ENCODE measurements at regions not wholly inside any gene's neighbourhood (a gene's known extent, or its start where the extent isn't known, plus 50 kb on each side); places are given as distances from the start of the nearest gene placed in this dataset.

DNA sequence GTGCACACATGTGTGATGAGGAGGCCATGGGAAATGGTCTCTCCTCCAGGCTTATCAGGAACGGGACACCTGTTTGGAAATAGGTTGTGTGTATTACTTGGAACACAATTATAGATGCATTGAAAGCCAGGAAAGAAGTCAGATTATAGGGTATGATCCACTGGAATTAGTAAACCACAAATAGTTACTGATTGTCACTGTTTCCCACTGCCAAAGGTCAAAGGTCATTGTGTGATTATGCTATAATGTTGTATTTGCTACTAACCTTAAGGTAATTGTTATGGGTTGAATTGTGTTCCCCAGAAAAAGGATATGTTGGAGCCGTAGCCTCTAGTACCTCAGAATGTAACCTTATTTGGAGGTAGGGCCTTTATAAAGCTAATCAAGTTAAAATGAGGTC is 129.9 kb upstream of the FBXO33 start:
- no peak overlapping the region for H3K4me3 ChIP-seq (ENCODE audit: low read depth in 1 of 3, low read length in 3 of 3)
- no peak overlapping the region for H3K27ac ChIP-seq (ENCODE audit: low read depth in 1 of 2, low read length in 2 of 2)
- DNase-seq (ENCODE audit: low spot score) = no peak
- no peaks in the 10 kb centered on the region for H3K4me1 ChIP-seq (ENCODE audit: control insufficient read depth in 4 of 4, insufficient read depth in 4 of 4, low read length in 3 of 4)
- H3K27me3 ChIP-seq (ENCODE audit: control insufficient read depth in 4 of 4, insufficient read depth in 4 of 4, low read length in 3 of 4) = no peaks in the 10 kb centered on the region
- peaks cover 3 to 10% (median 6%) of the 10 kb centered on the region in 4 donors for H3K9me3 ChIP-seq (ENCODE audit: control insufficient read depth in 4 of 4, low read length in 3 of 4)
- TF ChIP-seq FOXA1 (IDR thresholded peaks at IDR 0.05) (no peak), JUND (IDR thresholded peaks at IDR 0.05) (no peak), HNF4G (IDR thresholded peaks at IDR 0.05) (no peak), RXRA (IDR thresholded peaks at IDR 0.05) (no peak), HNF4A (conservative IDR thresholded peaks at IDR 0.05) (no peak), TAF1 (conservative IDR thresholded peaks at IDR 0.05) (no peak), GABPA (IDR thresholded peaks at IDR 0.05 in 1 of 2, conservative IDR thresholded peaks at IDR 0.05 in 1 of 2) (no peak), FOXA2 (IDR thresholded peaks at IDR 0.05) (no peak), EGR1 (IDR thresholded peaks at IDR 0.05; ENCODE audit: low read depth in 2 of 2) (no peak), NR2F2 (IDR thresholded peaks at IDR 0.05) (no peak), RAD21 (IDR thresholded peaks at IDR 0.05) (no peak), SP1 (IDR thresholded peaks at IDR 0.05) (no peak), YY1 (IDR thresholded peaks at IDR 0.05) (no peak)
- TF ChIP-seq, protein P1, sequence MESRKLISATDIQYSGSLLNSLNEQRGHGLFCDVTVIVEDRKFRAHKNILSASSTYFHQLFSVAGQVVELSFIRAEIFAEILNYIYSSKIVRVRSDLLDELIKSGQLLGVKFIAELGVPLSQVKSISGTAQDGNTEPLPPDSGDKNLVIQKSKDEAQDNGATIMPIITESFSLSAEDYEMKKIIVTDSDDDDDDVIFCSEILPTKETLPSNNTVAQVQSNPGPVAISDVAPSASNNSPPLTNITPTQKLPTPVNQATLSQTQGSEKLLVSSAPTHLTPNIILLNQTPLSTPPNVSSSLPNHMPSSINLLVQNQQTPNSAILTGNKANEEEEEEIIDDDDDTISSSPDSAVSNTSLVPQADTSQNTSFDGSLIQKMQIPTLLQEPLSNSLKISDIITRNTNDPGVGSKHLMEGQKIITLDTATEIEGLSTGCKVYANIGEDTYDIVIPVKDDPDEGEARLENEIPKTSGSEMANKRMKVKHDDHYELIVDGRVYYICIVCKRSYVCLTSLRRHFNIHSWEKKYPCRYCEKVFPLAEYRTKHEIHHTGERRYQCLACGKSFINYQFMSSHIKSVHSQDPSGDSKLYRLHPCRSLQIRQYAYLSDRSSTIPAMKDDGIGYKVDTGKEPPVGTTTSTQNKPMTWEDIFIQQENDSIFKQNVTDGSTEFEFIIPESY (IDR thresholded peaks at IDR 0.05) = no peak
- TF ChIP-seq, protein P2, sequence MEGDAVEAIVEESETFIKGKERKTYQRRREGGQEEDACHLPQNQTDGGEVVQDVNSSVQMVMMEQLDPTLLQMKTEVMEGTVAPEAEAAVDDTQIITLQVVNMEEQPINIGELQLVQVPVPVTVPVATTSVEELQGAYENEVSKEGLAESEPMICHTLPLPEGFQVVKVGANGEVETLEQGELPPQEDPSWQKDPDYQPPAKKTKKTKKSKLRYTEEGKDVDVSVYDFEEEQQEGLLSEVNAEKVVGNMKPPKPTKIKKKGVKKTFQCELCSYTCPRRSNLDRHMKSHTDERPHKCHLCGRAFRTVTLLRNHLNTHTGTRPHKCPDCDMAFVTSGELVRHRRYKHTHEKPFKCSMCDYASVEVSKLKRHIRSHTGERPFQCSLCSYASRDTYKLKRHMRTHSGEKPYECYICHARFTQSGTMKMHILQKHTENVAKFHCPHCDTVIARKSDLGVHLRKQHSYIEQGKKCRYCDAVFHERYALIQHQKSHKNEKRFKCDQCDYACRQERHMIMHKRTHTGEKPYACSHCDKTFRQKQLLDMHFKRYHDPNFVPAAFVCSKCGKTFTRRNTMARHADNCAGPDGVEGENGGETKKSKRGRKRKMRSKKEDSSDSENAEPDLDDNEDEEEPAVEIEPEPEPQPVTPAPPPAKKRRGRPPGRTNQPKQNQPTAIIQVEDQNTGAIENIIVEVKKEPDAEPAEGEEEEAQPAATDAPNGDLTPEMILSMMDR (IDR thresholded peaks at IDR 0.05; ENCODE audit: low read depth, low read length, missing input control) = no peak
- TF ChIP-seq, protein P3, sequence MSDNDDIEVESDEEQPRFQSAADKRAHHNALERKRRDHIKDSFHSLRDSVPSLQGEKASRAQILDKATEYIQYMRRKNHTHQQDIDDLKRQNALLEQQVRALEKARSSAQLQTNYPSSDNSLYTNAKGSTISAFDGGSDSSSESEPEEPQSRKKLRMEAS (IDR thresholded peaks at IDR 0.05) = no peak
- TF ChIP-seq, protein P4, sequence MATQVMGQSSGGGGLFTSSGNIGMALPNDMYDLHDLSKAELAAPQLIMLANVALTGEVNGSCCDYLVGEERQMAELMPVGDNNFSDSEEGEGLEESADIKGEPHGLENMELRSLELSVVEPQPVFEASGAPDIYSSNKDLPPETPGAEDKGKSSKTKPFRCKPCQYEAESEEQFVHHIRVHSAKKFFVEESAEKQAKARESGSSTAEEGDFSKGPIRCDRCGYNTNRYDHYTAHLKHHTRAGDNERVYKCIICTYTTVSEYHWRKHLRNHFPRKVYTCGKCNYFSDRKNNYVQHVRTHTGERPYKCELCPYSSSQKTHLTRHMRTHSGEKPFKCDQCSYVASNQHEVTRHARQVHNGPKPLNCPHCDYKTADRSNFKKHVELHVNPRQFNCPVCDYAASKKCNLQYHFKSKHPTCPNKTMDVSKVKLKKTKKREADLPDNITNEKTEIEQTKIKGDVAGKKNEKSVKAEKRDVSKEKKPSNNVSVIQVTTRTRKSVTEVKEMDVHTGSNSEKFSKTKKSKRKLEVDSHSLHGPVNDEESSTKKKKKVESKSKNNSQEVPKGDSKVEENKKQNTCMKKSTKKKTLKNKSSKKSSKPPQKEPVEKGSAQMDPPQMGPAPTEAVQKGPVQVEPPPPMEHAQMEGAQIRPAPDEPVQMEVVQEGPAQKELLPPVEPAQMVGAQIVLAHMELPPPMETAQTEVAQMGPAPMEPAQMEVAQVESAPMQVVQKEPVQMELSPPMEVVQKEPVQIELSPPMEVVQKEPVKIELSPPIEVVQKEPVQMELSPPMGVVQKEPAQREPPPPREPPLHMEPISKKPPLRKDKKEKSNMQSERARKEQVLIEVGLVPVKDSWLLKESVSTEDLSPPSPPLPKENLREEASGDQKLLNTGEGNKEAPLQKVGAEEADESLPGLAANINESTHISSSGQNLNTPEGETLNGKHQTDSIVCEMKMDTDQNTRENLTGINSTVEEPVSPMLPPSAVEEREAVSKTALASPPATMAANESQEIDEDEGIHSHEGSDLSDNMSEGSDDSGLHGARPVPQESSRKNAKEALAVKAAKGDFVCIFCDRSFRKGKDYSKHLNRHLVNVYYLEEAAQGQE (IDR thresholded peaks at IDR 0.05) = no peak
- TF ChIP-seq, protein P5, sequence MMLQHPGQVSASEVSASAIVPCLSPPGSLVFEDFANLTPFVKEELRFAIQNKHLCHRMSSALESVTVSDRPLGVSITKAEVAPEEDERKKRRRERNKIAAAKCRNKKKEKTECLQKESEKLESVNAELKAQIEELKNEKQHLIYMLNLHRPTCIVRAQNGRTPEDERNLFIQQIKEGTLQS (IDR thresholded peaks at IDR 0.05) = no peak
- no peaks in the 10 kb centered on the region for H3K36me3 ChIP-seq (ENCODE audit: control insufficient read depth in 4 of 4, insufficient read depth in 3 of 4, low read depth in 1 of 4, low read length in 3 of 4)
- WGBS = 82% methylated on average over 2 of the region's 2 CpGs
- no peak overlapping the region for H3K9ac ChIP-seq (ENCODE audit: low read depth in 1 of 2, low read length in 2 of 2)
